K562 (cell line): ENCODE measurements at regions not wholly inside any gene's neighbourhood (a gene's known extent, or its start where the extent isn't known, plus 50 kb on each side); places are given as distances from the start of the nearest gene placed in this dataset.

Source experiments
- ARID3A ChIP-seq: IDR thresholded peaks from 2 replicates; pipeline ENCODE4 v1.6.1; 2012; ENCODE audit warnings: low read depth, low read length, improper control_type of control experiment, borderline replicate concordance
- ILF3 ChIP-seq: fragments of 450-650 bp; IDR thresholded peaks from 2 replicates; pipeline ENCODE4 v1.6.1; 2018; ENCODE audit warnings: antibody characterized with exemption, mild to moderate bottlenecking, moderate library complexity, borderline replicate concordance
- MCM7 ChIP-seq, 2 experiments: fragments of 450-650 bp; IDR thresholded peaks; 2 replicates each; pipeline ENCODE4 v1.6.1; 2016 to 2018

GRCh38 chr7:12519682-12520009 lies 50.9 kb upstream of the SCIN start (continued):
- TF ChIP-seq ARID3A (no peak), MCM7 (IDR thresholded peaks at IDR 0.05) (no peak), ILF3 (no peak)
- TF ChIP-seq, all 486 proteins: peak for 0
